ENCODE measurements at regions not wholly inside any gene's neighbourhood (a gene's known extent, or its start where the extent isn't known, plus 50 kb on each side); places are given as distances from the start of the nearest gene placed in this dataset.
A peak's percentile ranks its signal among the peaks of the same experiment; 100 is the strongest.

DNA sequence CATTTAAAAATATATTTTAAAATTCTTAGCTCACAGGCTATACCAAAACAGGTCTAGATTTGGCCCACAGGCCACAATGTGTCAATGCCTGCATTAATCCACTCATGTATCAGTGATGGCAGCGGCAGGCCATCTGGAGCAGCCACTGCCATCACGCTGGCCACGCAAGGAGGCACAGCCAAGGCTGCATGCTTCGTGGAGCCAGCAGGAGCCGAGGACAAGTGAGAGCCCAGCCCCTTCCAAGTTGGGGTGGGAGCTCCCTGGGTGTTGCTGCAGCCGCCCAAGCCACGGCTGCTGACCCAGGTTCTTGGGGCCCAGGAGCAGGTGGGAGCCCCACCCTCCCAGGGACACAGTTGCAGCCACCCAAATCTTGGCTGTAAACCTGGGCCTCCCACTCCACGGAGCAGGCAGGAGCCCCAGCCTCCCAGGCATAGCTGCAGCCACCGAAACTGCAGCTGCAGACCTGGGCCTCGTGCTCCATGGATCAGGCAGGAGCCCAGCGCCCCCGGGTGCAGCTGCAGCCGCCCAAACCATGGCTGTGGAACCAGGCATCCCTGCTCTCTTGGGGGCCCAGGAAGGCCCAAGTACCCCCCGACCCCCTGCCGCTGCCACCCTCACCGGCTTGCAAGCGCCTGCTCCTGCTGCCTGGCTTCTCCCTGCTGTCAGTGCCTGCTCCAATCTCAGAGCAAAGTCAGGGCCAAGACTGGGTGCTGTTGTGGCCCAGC lies 87.3 kb upstream of the CACUL1 start:
- H3K9me1 ChIP-seq (ENCODE audit: control insufficient read depth, extremely low read depth, insufficient read depth, low read length) = no peaks in the 10 kb centered on the region
- no peak overlapping the region for H3K4me2 ChIP-seq (ENCODE audit: control insufficient read depth, extremely low read depth, insufficient read depth, low read depth, low read length)
- dilution Hi-C loops (cut with MboI; ENCODE audit: extremely low pct_ligation_motif_present, low sequenced_read_pairs) = no loop called here
- H3K4me1 ChIP-seq (ENCODE audit: control insufficient read depth, extremely low read depth, insufficient read depth, low read length) = peaks cover 48% of the 10 kb centered on the region
- no peaks in the 10 kb centered on the region for H3K9me3 ChIP-seq (ENCODE audit: control insufficient read depth, low read depth, low read length)
- no peak for DNase-seq (ENCODE audit: low read depth, low spot score)
- no peak overlapping the region for H2AFZ ChIP-seq (ENCODE audit: control insufficient read depth, low read length)
- H3K79me2 ChIP-seq (ENCODE audit: control insufficient read depth, insufficient read depth, low read length) = no peaks in the 10 kb centered on the region
- no peaks in the 10 kb centered on the region for H4K20me1 ChIP-seq (ENCODE audit: control insufficient read depth, extremely low read depth, insufficient read depth, low read length)
- no peak overlapping the region for H3K27ac ChIP-seq (ENCODE audit: control insufficient read depth, insufficient read depth, low read length)
- FAIRE-seq = no peak
- no peak overlapping the region for H3K4me3 ChIP-seq (ENCODE audit: control insufficient read depth in 2 of 3, extremely low read depth in 1 of 3, insufficient read depth in 2 of 3, low read depth in 1 of 3, low read length in 3 of 3)
- TF ChIP-seq, protein P1, sequence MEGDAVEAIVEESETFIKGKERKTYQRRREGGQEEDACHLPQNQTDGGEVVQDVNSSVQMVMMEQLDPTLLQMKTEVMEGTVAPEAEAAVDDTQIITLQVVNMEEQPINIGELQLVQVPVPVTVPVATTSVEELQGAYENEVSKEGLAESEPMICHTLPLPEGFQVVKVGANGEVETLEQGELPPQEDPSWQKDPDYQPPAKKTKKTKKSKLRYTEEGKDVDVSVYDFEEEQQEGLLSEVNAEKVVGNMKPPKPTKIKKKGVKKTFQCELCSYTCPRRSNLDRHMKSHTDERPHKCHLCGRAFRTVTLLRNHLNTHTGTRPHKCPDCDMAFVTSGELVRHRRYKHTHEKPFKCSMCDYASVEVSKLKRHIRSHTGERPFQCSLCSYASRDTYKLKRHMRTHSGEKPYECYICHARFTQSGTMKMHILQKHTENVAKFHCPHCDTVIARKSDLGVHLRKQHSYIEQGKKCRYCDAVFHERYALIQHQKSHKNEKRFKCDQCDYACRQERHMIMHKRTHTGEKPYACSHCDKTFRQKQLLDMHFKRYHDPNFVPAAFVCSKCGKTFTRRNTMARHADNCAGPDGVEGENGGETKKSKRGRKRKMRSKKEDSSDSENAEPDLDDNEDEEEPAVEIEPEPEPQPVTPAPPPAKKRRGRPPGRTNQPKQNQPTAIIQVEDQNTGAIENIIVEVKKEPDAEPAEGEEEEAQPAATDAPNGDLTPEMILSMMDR (optimal IDR thresholded peaks at IDR 0.05 in 1 of 3, IDR thresholded peaks at IDR 0.05 in 1 of 3, conservative IDR thresholded peaks at IDR 0.05 in 1 of 3; ENCODE audit: extremely low read depth in 1 of 3, insufficient read depth in 2 of 3, low read length in 3 of 3) = no peak
- no peak for TF ChIP-seq EZH2 (IDR thresholded peaks at IDR 0.05; ENCODE audit: low read length)
- H3K9ac ChIP-seq (ENCODE audit: control insufficient read depth, extremely low read depth, insufficient read depth, low read length) = no peak overlapping the region
- no peaks in the 10 kb centered on the region for H3K27me3 ChIP-seq (ENCODE audit: control insufficient read depth, extremely low read depth, insufficient read depth, low read length)
- no peaks in the 10 kb centered on the region for H3K36me3 ChIP-seq (ENCODE audit: control insufficient read depth in 2 of 2, extremely low read depth in 1 of 2, insufficient read depth in 2 of 2, low read length in 2 of 2)

DNA sequence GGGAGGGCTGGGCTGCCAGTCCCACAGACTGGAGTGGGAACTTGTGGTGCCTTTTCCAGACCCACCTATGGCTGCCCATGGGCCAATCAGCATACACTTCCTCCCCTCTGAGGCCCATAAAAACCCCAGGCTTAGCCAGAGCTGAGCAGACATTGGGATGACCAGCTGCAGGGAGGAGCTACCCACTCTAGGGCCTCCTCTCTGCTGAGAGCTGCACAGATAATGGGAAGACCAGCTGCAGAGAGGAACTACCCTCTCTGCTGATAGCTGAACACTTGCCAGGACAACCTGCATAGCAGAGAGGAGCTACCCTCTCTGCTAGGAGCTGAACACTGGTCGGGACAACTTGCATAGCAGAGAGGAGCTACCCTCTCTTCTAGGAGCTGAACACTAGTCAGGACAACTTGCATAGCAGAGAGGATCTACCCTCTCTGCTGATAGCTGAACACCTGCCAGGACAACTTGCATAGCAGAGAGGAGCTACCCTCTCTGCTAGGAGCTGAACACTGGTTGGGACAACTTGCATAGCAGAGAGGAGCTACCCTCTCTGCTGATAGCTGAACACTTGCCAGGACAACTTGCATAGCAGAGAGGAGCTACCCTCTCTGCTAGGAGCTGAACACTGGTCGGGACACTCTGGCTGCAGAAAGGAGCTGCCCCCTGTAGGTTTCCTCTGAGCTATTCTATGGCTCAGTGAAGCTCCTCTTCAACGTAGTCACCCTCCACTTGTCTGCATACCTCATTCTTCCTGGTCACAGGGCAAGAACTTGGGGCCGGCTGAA lies 88.3 kb upstream of the CACUL1 start:
- DNase-seq (ENCODE audit: low read depth, low spot score) (no peak), FAIRE-seq (peak; percentile 57)
- Histone ChIP-seq H3K4me3 (ENCODE audit: control insufficient read depth in 2 of 3, extremely low read depth in 1 of 3, insufficient read depth in 2 of 3, low read depth in 1 of 3, low read length in 3 of 3) (no peak overlapping the region), H3K9me3 (ENCODE audit: control insufficient read depth, low read depth, low read length) (no peaks in the 10 kb centered on the region), H3K4me1 (ENCODE audit: control insufficient read depth, extremely low read depth, insufficient read depth, low read length) (peaks cover 48% of the 10 kb centered on the region), H3K27ac (ENCODE audit: control insufficient read depth, insufficient read depth, low read length) (no peak overlapping the region), H3K9me1 (ENCODE audit: control insufficient read depth, extremely low read depth, insufficient read depth, low read length) (no peaks in the 10 kb centered on the region), H4K20me1 (ENCODE audit: control insufficient read depth, extremely low read depth, insufficient read depth, low read length) (no peaks in the 10 kb centered on the region), H2AFZ (ENCODE audit: control insufficient read depth, low read length) (no peak overlapping the region), H3K79me2 (ENCODE audit: control insufficient read depth, insufficient read depth, low read length) (no peaks in the 10 kb centered on the region), H3K9ac (ENCODE audit: control insufficient read depth, extremely low read depth, insufficient read depth, low read length) (no peak overlapping the region), H3K36me3 (ENCODE audit: control insufficient read depth in 2 of 2, extremely low read depth in 1 of 2, insufficient read depth in 2 of 2, low read length in 2 of 2) (no peaks in the 10 kb centered on the region), H3K27me3 (ENCODE audit: control insufficient read depth, extremely low read depth, insufficient read depth, low read length) (no peaks in the 10 kb centered on the region), H3K4me2 (ENCODE audit: control insufficient read depth, extremely low read depth, insufficient read depth, low read depth, low read length) (no peak overlapping the region)
- TF ChIP-seq, protein P1 (optimal IDR thresholded peaks at IDR 0.05 in 1 of 3, IDR thresholded peaks at IDR 0.05 in 1 of 3, conservative IDR thresholded peaks at IDR 0.05 in 1 of 3; ENCODE audit: extremely low read depth in 1 of 3, insufficient read depth in 2 of 3, low read length in 3 of 3) = no peak
- no peak for TF ChIP-seq EZH2 (IDR thresholded peaks at IDR 0.05; ENCODE audit: low read length)
- dilution Hi-C loops (cut with MboI; ENCODE audit: extremely low pct_ligation_motif_present, low sequenced_read_pairs) = no loop called here

Data from keratinocyte (primary cell).